CD4-positive, CD25-positive, alpha-beta regulatory T cell (primary cell): ENCODE measurements at regions not wholly inside any gene's neighbourhood (a gene's known extent, or its start where the extent isn't known, plus 50 kb on each side); places are given as distances from the start of the nearest gene placed in this dataset.

Experiments
- ATAC-seq, 2 donors: fragments of 150-1000 bp; cut with Tn5 transposase; one replicate each; pipeline ENCODE4 v1.10.0; 2021; ENCODE audit warnings: low read depth in 2 of 2, moderate number of reproducible peaks in 2 of 2, moderate library complexity in 1 of 2
- DNase-seq, 3 donors: peaks; one replicate each; pipeline versions ENCODE4 v3.0.0 to v3.0.0-alpha.2; 2012 to 2022; ENCODE audit warnings: mixed read lengths in 1 of 3
- H3K27ac ChIP-seq: one replicate; pipeline ENCODE4 v1.7.0; 2013; ENCODE audit warnings: mild to moderate bottlenecking, low read length; ENCODE audit not compliant: insufficient read depth, poor library complexity, severe bottlenecking
- H3K27me3 ChIP-seq: one replicate; pipeline ENCODE4 v1.7.0; 2013; ENCODE audit warnings: low read length; ENCODE audit not compliant: control insufficient read depth, insufficient read depth
- H3K36me3 ChIP-seq: one replicate; pipeline ENCODE4 v1.7.0; 2013; ENCODE audit warnings: mild to moderate bottlenecking, low read length, moderate library complexity; ENCODE audit not compliant: control insufficient read depth, insufficient read depth
- H3K4me1 ChIP-seq: 2 replicates; pipeline ENCODE4 v1.7.0; 2013; ENCODE audit warnings: mild to moderate bottlenecking, low read length; ENCODE audit not compliant: insufficient read depth, control insufficient read depth, poor library complexity, severe bottlenecking
- H3K4me3 ChIP-seq: one replicate; pipeline ENCODE4 v1.7.0; 2013; ENCODE audit warnings: low read depth, mild to moderate bottlenecking, low read length, moderate library complexity
- H3K9me3 ChIP-seq, 2 experiments: 1 replicate in 1 of 2; 2 replicates in 1 of 2; pipeline ENCODE4 v1.7.0; 2013; ENCODE audit warnings: low read length in 2 of 2, mild to moderate bottlenecking in 1 of 2, moderate library complexity in 1 of 2; ENCODE audit not compliant: control insufficient read depth in 2 of 2
- H3K27ac Mint-ChIP-seq, 3 donors: one replicate each; pipeline ENCODE4 v1.8.0; 2020 to 2022; ENCODE audit warnings: mild to moderate bottlenecking in 3 of 3, mixed read lengths in 3 of 3, moderate library complexity in 2 of 3
- H3K27me3 Mint-ChIP-seq: one replicate; pipeline ENCODE4 v1.8.0; 2022; ENCODE audit warnings: mild to moderate bottlenecking, mixed read lengths
- H3K36me3 Mint-ChIP-seq: one replicate; pipeline ENCODE4 v1.8.0; 2020; ENCODE audit warnings: mixed read lengths
- H3K4me1 Mint-ChIP-seq, 4 donors: one replicate each; pipeline ENCODE4 v1.8.0; 2020 to 2022; ENCODE audit warnings: mixed read lengths in 4 of 4, mild to moderate bottlenecking in 1 of 4
- H3K4me3 Mint-ChIP-seq, 4 donors: one replicate each; pipeline ENCODE4 v1.8.0; 2020 to 2022; ENCODE audit warnings: mild to moderate bottlenecking in 4 of 4, mixed read lengths in 4 of 4, moderate library complexity in 3 of 4
- H3K9me3 Mint-ChIP-seq, 7 donors: one replicate each; pipeline ENCODE4 v1.8.0; 2020 to 2022; ENCODE audit warnings: mixed read lengths in 7 of 7, mild to moderate bottlenecking in 3 of 7, moderate library complexity in 2 of 7

- Histone ChIP-seq H3K9me3 (no peaks in the 10 kb centered on the region), H3K27me3 (no peaks in the 10 kb centered on the region), H3K27ac (no peak overlapping the region), H3K4me3 (no peak overlapping the region), H3K36me3 (no peaks in the 10 kb centered on the region), H3K4me1 (no peaks in the 10 kb centered on the region)
- H3K4me1 Mint-ChIP-seq: no peaks in the 10 kb centered on the region
- H3K9me3 Mint-ChIP-seq: peaks cover 1 to 16% (median 4%) of the 10 kb centered on the region in 7 donors
- H3K27ac Mint-ChIP-seq: no peak overlapping the region
- no peak overlapping the region for H3K4me3 Mint-ChIP-seq
- no peaks in the 10 kb centered on the region for H3K36me3 Mint-ChIP-seq
- no peak for DNase-seq
- no peaks in the 10 kb centered on the region for H3K27me3 Mint-ChIP-seq
- ATAC-seq: no peak
Observed at GRCh38 chr6:8659404-8660189, 224.3 kb upstream of the SLC35B3 start.

GRCh38 chr6:8658416-8658815 lies 223.1 kb upstream of the SLC35B3 start:
- no peaks in the 10 kb centered on the region for H3K36me3 ChIP-seq
- Mint-ChIP-seq H3K9me3 (peaks cover 1 to 11% (median 4%) of the 10 kb centered on the region in 7 donors), H3K4me3 (no peak overlapping the region), H3K4me1 (no peaks in the 10 kb centered on the region), H3K36me3 (no peaks in the 10 kb centered on the region), H3K27ac (no peak overlapping the region), H3K27me3 (no peaks in the 10 kb centered on the region)
- no peaks in the 10 kb centered on the region for H3K27me3 ChIP-seq
- no peak overlapping the region for H3K27ac ChIP-seq
- ATAC-seq (no peak), DNase-seq (no peak)
- H3K4me1 ChIP-seq: no peaks in the 10 kb centered on the region
- H3K4me3 ChIP-seq: no peak overlapping the region
- no peaks in the 10 kb centered on the region for H3K9me3 ChIP-seq

GRCh38 chr6:8657522-8657921 lies 222.2 kb upstream of the SLC35B3 start:
- Mint-ChIP-seq H3K27ac (no peak overlapping the region), H3K4me1 (no peaks in the 10 kb centered on the region)
- no peak overlapping the region for H3K4me3 ChIP-seq

GRCh38 chr6:8655670-8656454 lies 220.5 kb upstream of the SLC35B3 start:
- Histone ChIP-seq H3K27me3 (no peaks in the 10 kb centered on the region), H3K4me3 (no peak overlapping the region), H3K27ac (no peak overlapping the region), H3K4me1 (no peaks in the 10 kb centered on the region), H3K36me3 (no peaks in the 10 kb centered on the region), H3K9me3 (no peaks in the 10 kb centered on the region)
- no peaks in the 10 kb centered on the region for H3K4me1 Mint-ChIP-seq
- DNase-seq (no peak), ATAC-seq (no peak)
- H3K9me3 Mint-ChIP-seq: peaks cover 3 to 14% (median 4%) of the 10 kb centered on the region in 7 donors
- H3K27ac Mint-ChIP-seq: no peak overlapping the region
- H3K4me3 Mint-ChIP-seq: no peak overlapping the region
- no peaks in the 10 kb centered on the region for H3K36me3 Mint-ChIP-seq
- no peaks in the 10 kb centered on the region for H3K27me3 Mint-ChIP-seq

More at GRCh38 chr6:8657522-8657921, 222.2 kb upstream of the SLC35B3 start:
- Mint-ChIP-seq H3K4me3 (no peak overlapping the region), H3K27me3 (no peaks in the 10 kb centered on the region), H3K9me3 (peaks cover 1 to 12% (median 4%) of the 10 kb centered on the region in 7 donors), H3K36me3 (no peaks in the 10 kb centered on the region)
- ATAC-seq: no peak
- H3K9me3 ChIP-seq: no peaks in the 10 kb centered on the region
- H3K27me3 ChIP-seq: no peaks in the 10 kb centered on the region
- no peaks in the 10 kb centered on the region for H3K4me1 ChIP-seq
- H3K27ac ChIP-seq: no peak overlapping the region
- no peaks in the 10 kb centered on the region for H3K36me3 ChIP-seq
- DNase-seq: no peak

- no peak overlapping the region for H3K27ac Mint-ChIP-seq
- ATAC-seq (no peak), DNase-seq (no peak)
- no peaks in the 10 kb centered on the region for H3K4me1 ChIP-seq
- no peaks in the 10 kb centered on the region for H3K9me3 ChIP-seq
- no peak overlapping the region for H3K27ac ChIP-seq
- H3K4me3 Mint-ChIP-seq: no peak overlapping the region
- no peaks in the 10 kb centered on the region for H3K27me3 ChIP-seq
- no peaks in the 10 kb centered on the region for H3K36me3 ChIP-seq
- no peaks in the 10 kb centered on the region for H3K4me1 Mint-ChIP-seq
- peaks cover 4 to 19% (median 14%) of the 10 kb centered on the region in 7 donors for H3K9me3 Mint-ChIP-seq
- no peaks in the 10 kb centered on the region for H3K27me3 Mint-ChIP-seq
- H3K4me3 ChIP-seq: no peak overlapping the region
- no peaks in the 10 kb centered on the region for H3K36me3 Mint-ChIP-seq
Observed at GRCh38 chr6:8652710-8653109, 217.4 kb upstream of the SLC35B3 start.

GRCh38 chr6:8651998-8652397 lies 216.7 kb upstream of the SLC35B3 start:
- Histone ChIP-seq H3K4me3 (no peak overlapping the region), H3K4me1 (no peaks in the 10 kb centered on the region), H3K27me3 (no peaks in the 10 kb centered on the region), H3K36me3 (no peaks in the 10 kb centered on the region), H3K27ac (no peak overlapping the region), H3K9me3 (no peaks in the 10 kb centered on the region)
- Mint-ChIP-seq H3K27me3 (no peaks in the 10 kb centered on the region), H3K9me3 (peaks cover 5 to 19% (median 14%) of the 10 kb centered on the region in 7 donors), H3K36me3 (no peaks in the 10 kb centered on the region), H3K27ac (peak overlapping the region in 1 of 3 donors; percentile 44), H3K4me3 (no peak overlapping the region), H3K4me1 (no peaks in the 10 kb centered on the region)
- DNase-seq (no peak), ATAC-seq (no peak)

- Mint-ChIP-seq H3K27ac (no peak overlapping the region), H3K36me3 (no peaks in the 10 kb centered on the region), H3K4me1 (no peaks in the 10 kb centered on the region), H3K9me3 (peaks cover 12 to 38% (median 21%) of the 10 kb centered on the region in 7 donors), H3K4me3 (no peak overlapping the region), H3K27me3 (no peaks in the 10 kb centered on the region)
- DNase-seq (no peak), ATAC-seq (no peak)
- H3K36me3 ChIP-seq: no peaks in the 10 kb centered on the region
- H3K4me1 ChIP-seq: no peaks in the 10 kb centered on the region
- H3K27me3 ChIP-seq: no peaks in the 10 kb centered on the region
- H3K9me3 ChIP-seq: peaks cover 0 to 3% of the 10 kb centered on the region in 2 experiments
- H3K27ac ChIP-seq: no peak overlapping the region
- H3K4me3 ChIP-seq: no peak overlapping the region
Observed at GRCh38 chr6:8645212-8645611, 209.9 kb upstream of the SLC35B3 start.
